H1 (cell line): ENCODE measurements at regions not wholly inside any gene's neighbourhood (a gene's known extent, or its start where the extent isn't known, plus 50 kb on each side); places are given as distances from the start of the nearest gene placed in this dataset.
A peak's percentile ranks its signal among the peaks of the same experiment; 100 is the strongest.

Source experiments
- CTCF ChIA-PET: fragments of 300-600 bp; sonication (Branson Sonifier 250); formaldehyde crosslinking; loops from one replicate; lab custom pipeline; 2021; ENCODE audit not compliant: partially characterized antibody; lab: Charles Lee
- POLR2A ChIA-PET: fragments of 300-600 bp; sonication (Branson Sonifier 250); formaldehyde crosslinking; loops from one replicate; lab custom pipeline; 2021; ENCODE audit warnings: inconsistent platforms; ENCODE audit not compliant: partially characterized antibody; lab: Charles Lee
- DNase-seq, 2 experiments: peaks; one replicate each; pipeline versions ENCODE4 v3.0.0 to v3.0.0-alpha.2; 2010 to 2022; ENCODE audit warnings: low spot score in 2 of 2, low read depth in 1 of 2, mixed read lengths in 1 of 2
- FAIRE-seq: peaks from 2 replicates; lab custom pipeline; 2011; peaks lifted over from hg19 to GRCh38; lab: Jason Lieb, UNC
- H2AFZ ChIP-seq: 2 replicates; pipeline ENCODE4 v1.8.1; 2012; ENCODE audit warnings: low read length, inconsistent platforms
- H2AK5ac ChIP-seq: 2 replicates; pipeline ENCODE4 v1.6.1; 2013; ENCODE audit warnings: low read depth, low read length
- H2BK120ac ChIP-seq: replicated peaks from 2 replicates; pipeline ENCODE3; 2013; ENCODE audit warnings: low read depth, low read length, inconsistent platforms
- H2BK12ac ChIP-seq: 2 replicates; pipeline ENCODE4 v1.6.1; 2013; ENCODE audit warnings: low read depth, low read length
- H2BK15ac ChIP-seq: 2 replicates; pipeline ENCODE4 v1.6.1; 2013; ENCODE audit warnings: low read length
- H2BK20ac ChIP-seq: 2 replicates; pipeline ENCODE4 v1.6.1; 2013; ENCODE audit warnings: low read length
- H2BK5ac ChIP-seq: 2 replicates; pipeline ENCODE4 v1.6.1; 2013; ENCODE audit warnings: low read depth, low read length
- H3K14ac ChIP-seq: 2 replicates; pipeline ENCODE4 v1.6.1; 2013; ENCODE audit warnings: inconsistent platforms; ENCODE audit not compliant: insufficient read length
- H3K18ac ChIP-seq: 2 replicates; pipeline ENCODE4 v1.6.1; 2013; ENCODE audit warnings: low read length; ENCODE audit errors: extremely low read depth
- H3K23ac ChIP-seq: 2 replicates; pipeline ENCODE4 v1.6.1; 2013; ENCODE audit warnings: inconsistent platforms; ENCODE audit not compliant: insufficient read length
- H3K23me2 ChIP-seq: 2 replicates; pipeline ENCODE4 v1.6.1; 2013; ENCODE audit warnings: low read depth, low read length
- H3K27ac ChIP-seq: 2 replicates; pipeline ENCODE4 v1.6.1; 2011; ENCODE audit warnings: low read depth, low read length, inconsistent platforms
- H3K27me3 ChIP-seq, 4 experiments: replicated peaks in 1 of 4; 1 replicate in 1 of 4; 2 replicates in 3 of 4; pipeline versions ENCODE4 v1.6.1 to v1.8.1; 2011 to 2013; ENCODE audit warnings: low read length in 3 of 4, mild to moderate bottlenecking in 3 of 4, inconsistent platforms in 2 of 4, mixed read lengths in 2 of 4, moderate library complexity in 1 of 4; ENCODE audit not compliant: control insufficient read depth in 3 of 4, insufficient read depth in 3 of 4; ENCODE audit errors: extremely low read depth in 1 of 4
- H3K36me3 ChIP-seq, 4 experiments: 2 replicates each; pipeline versions ENCODE4 v1.6.1 to v1.8.1; 2011 to 2013; ENCODE audit warnings: mild to moderate bottlenecking in 4 of 4, low read length in 3 of 4, moderate library complexity in 2 of 4, control low read depth in 1 of 4, inconsistent platforms in 1 of 4; ENCODE audit not compliant: insufficient read depth in 4 of 4, control insufficient read depth in 2 of 4
- H3K4ac ChIP-seq: replicated peaks from 2 replicates; pipeline ENCODE3; 2013; ENCODE audit warnings: low read length, low read depth, mixed read lengths, inconsistent platforms; ENCODE audit not compliant: insufficient read length
- H3K4me1 ChIP-seq, 4 experiments: replicated peaks in 1 of 4; 1 replicate in 1 of 4; 2 replicates in 3 of 4; pipeline versions ENCODE4 v1.6.1 to v1.8.1; 2011 to 2013; ENCODE audit warnings: low read length in 3 of 4, inconsistent platforms in 2 of 4, mixed read lengths in 1 of 4; ENCODE audit not compliant: insufficient read depth in 4 of 4, control insufficient read depth in 3 of 4
- H3K4me2 ChIP-seq, 2 experiments: 2 replicates each; pipeline versions ENCODE4 v1.6.1 to v1.8.1; 2011 to 2013; ENCODE audit warnings: low read depth in 2 of 2, low read length in 2 of 2, control low read depth in 1 of 2, inconsistent platforms in 1 of 2, mild to moderate bottlenecking in 1 of 2; ENCODE audit not compliant: insufficient read depth in 1 of 2
- H3K4me3 ChIP-seq, 4 experiments: fragments of 200-600, 300-600 bp in 1 of 4; sonication (generic), shearing (Covaris generic), sonication (Bioruptor Twin) in 1 of 4; 2 replicates each; pipeline versions ENCODE4 v1.5.1 to v1.8.1; 2011 to 2016; ENCODE audit warnings: low read length in 4 of 4, low read depth in 3 of 4, control low read depth in 2 of 4, inconsistent platforms in 2 of 4, mild to moderate bottlenecking in 2 of 4, mixed read lengths in 1 of 4, moderate library complexity in 1 of 4; ENCODE audit not compliant: insufficient read depth in 2 of 4; ENCODE audit errors: extremely low read depth in 1 of 4
- H3K56ac ChIP-seq: replicated peaks from 2 replicates; pipeline ENCODE3; 2013; ENCODE audit warnings: low read depth, mild to moderate bottlenecking, mixed read lengths, low read length, inconsistent platforms; ENCODE audit not compliant: insufficient read length
- H3K79me1 ChIP-seq: 2 replicates; pipeline ENCODE4 v1.6.1; 2013; ENCODE audit warnings: low read depth, low read length, control low read depth
- H3K79me2 ChIP-seq, 2 experiments: 2 replicates each; pipeline versions ENCODE4 v1.6.1 to v1.8.1; 2012 to 2013; ENCODE audit warnings: low read length in 2 of 2, mild to moderate bottlenecking in 2 of 2, inconsistent platforms in 1 of 2; ENCODE audit not compliant: insufficient read depth in 2 of 2, control insufficient read depth in 1 of 2
- H3K9ac ChIP-seq, 4 experiments: replicated peaks in 1 of 4; 1 replicate in 1 of 4; 2 replicates in 3 of 4; pipeline versions ENCODE4 v1.6.1 to v1.8.1; 2011 to 2013; ENCODE audit warnings: low read depth in 3 of 4, low read length in 3 of 4, control low read depth in 2 of 4, mild to moderate bottlenecking in 2 of 4, moderate library complexity in 2 of 4, inconsistent platforms in 1 of 4; ENCODE audit errors: extremely low read depth in 1 of 4
- H3K9me3 ChIP-seq, 2 experiments: 2 replicates each; pipeline versions ENCODE4 v1.6.1 to v1.8.1; 2012 to 2013; ENCODE audit warnings: mild to moderate bottlenecking in 2 of 2, moderate library complexity in 2 of 2, control low read depth in 1 of 2, inconsistent platforms in 1 of 2, low read depth in 1 of 2, low read length in 1 of 2, mixed read lengths in 1 of 2; ENCODE audit not compliant: insufficient read depth in 2 of 2
- H4K20me1 ChIP-seq, 2 experiments: replicated peaks in 1 of 2; 2 replicates each; pipeline versions ENCODE3 to v1.8.1; 2011 to 2013; ENCODE audit warnings: inconsistent platforms in 2 of 2, low read length in 2 of 2, mild to moderate bottlenecking in 1 of 2; ENCODE audit not compliant: insufficient read depth in 2 of 2, control insufficient read depth in 1 of 2
- H4K5ac ChIP-seq: 2 replicates; pipeline ENCODE4 v1.6.1; 2013; ENCODE audit warnings: low read length, low read depth, mixed read lengths, inconsistent platforms; ENCODE audit not compliant: insufficient read length
- H4K8ac ChIP-seq: 2 replicates; pipeline ENCODE4 v1.8.0; 2013; ENCODE audit warnings: mild to moderate bottlenecking, moderate library complexity, low read length, inconsistent platforms; ENCODE audit not compliant: insufficient read depth; ENCODE audit errors: extremely low read depth
- H4K91ac ChIP-seq: replicated peaks from 2 replicates; pipeline ENCODE3; 2013; ENCODE audit warnings: low read length, mixed read lengths, inconsistent platforms; ENCODE audit not compliant: insufficient read length
- KDM4A ChIP-seq: IDR thresholded peaks from one replicate; pipeline ENCODE4 v1.7.1; 2012; ENCODE audit warnings: low read depth, mild to moderate bottlenecking, moderate library complexity, low read length, inconsistent platforms; ENCODE audit not compliant: severe bottlenecking
- KDM5A ChIP-seq: fragments of 200-600 bp; IDR thresholded peaks from 2 replicates; pipeline ENCODE4 v1.7.1; 2012; ENCODE audit warnings: mild to moderate bottlenecking, low read length, inconsistent platforms, mixed read lengths
- SAP30 ChIP-seq: fragments of 300-600 bp; sonication (generic); IDR thresholded peaks from 2 replicates; pipeline ENCODE4 v1.7.1; 2012; ENCODE audit warnings: low read length, moderate library complexity, mild to moderate bottlenecking, inconsistent platforms; ENCODE audit not compliant: insufficient read depth, insufficient replicate concordance
- SIX5 ChIP-seq: IDR thresholded peaks from 2 replicates; pipeline ENCODE4 v1.6.1; 2011; ENCODE audit warnings: mild to moderate bottlenecking, low read depth, low read length
- SRF ChIP-seq: IDR thresholded peaks from 2 replicates; pipeline ENCODE4 v1.6.1; 2011; ENCODE audit warnings: mild to moderate bottlenecking, low read depth, low read length, moderate library complexity
- WGBS, 2 experiments: shearing (Covaris generic) in 1 of 2; methylation state at CpG; one replicate each; pipeline versions ENCODE4 v1.1.6 to v1.1.7; 2013 to 2015; ENCODE audit warnings: low lambda C conversion rate in 2 of 2, mixed read lengths in 2 of 2, inconsistent platforms in 1 of 2, low coverage in 1 of 2, missing lambda C conversion rate in 1 of 2; ENCODE audit not compliant: insufficient replicate concordance in 2 of 2, insufficient coverage in 1 of 2, insufficient read length in 1 of 2; ENCODE audit errors: extremely low coverage in 1 of 2, missing lambda C conversion rate in 1 of 2; 5-methylcytosine and 5-hydroxymethylcytosine counted together

- H3K23ac ChIP-seq: no peak overlapping the region
- DNase-seq: no peak
- peaks cover 0 to 7% (median 1%) of the 10 kb centered on the region in 4 experiments; a peak in 1 of 7 replicates for H3K4me1 ChIP-seq
- H2AFZ ChIP-seq: peak overlapping the region; percentile 49; the same call in 1 of the 2 replicates
- H3K4me2 ChIP-seq: no peak overlapping the region
- H3K27ac ChIP-seq: no peak overlapping the region
- H2BK20ac ChIP-seq: 0 out of 2 replicates have a peak overlapping the region, but pooled peaks have one; percentile 24
- peak overlapping the region; percentile 46; the same call in 1 of the 2 replicates for H2BK15ac ChIP-seq
- POLR2A ChIA-PET: interaction anchor here (1.1 kb wide), 1 partner anchor 8 kb away, joined by 3 read pairs; no protein-coding TSS in a partner anchor
- H3K56ac ChIP-seq: no peak overlapping the region
- no peaks in the 10 kb centered on the region for H3K23me2 ChIP-seq
- TF ChIP-seq KDM4A: no peak
- TF ChIP-seq SRF: no peak
- no peak for TF ChIP-seq KDM5A
- TF ChIP-seq SIX5: no peak
- no peak for TF ChIP-seq SAP30
- TF ChIP-seq, all 59 proteins: peak for 0
- no peaks in the 10 kb centered on the region for H3K79me1 ChIP-seq
- no peak overlapping the region for H2BK120ac ChIP-seq
- no peak overlapping the region for H3K14ac ChIP-seq
- FAIRE-seq: no peak
- no peak overlapping the region for H4K91ac ChIP-seq
- H3K18ac ChIP-seq: no peak overlapping the region
- no peaks in the 10 kb centered on the region for H3K9me3 ChIP-seq
- H4K20me1 ChIP-seq: no peaks in the 10 kb centered on the region
- no peaks in the 10 kb centered on the region for H3K27me3 ChIP-seq
- CTCF ChIA-PET: interaction anchor here (0.9 kb wide), 1 partner anchor 11 kb away, joined by 3 read pairs; no protein-coding TSS in a partner anchor
- H3K4me3 ChIP-seq: no peak overlapping the region
- no peak overlapping the region for H3K9ac ChIP-seq
- no peak overlapping the region for H2BK5ac ChIP-seq
- H3K36me3 ChIP-seq: no peaks in the 10 kb centered on the region
- no peak overlapping the region for H4K8ac ChIP-seq
- H2BK12ac ChIP-seq: no peak overlapping the region
- 81% methylated on average over 9 of the region's 9 CpGs; no CpG with 5 or more reads in 1 of the 2 experiments for whole genome bisulfite sequencing, 2 experiments
- no peaks in the 10 kb centered on the region for H3K79me2 ChIP-seq
- no peak overlapping the region for H4K5ac ChIP-seq
- H3K4ac ChIP-seq: no peak overlapping the region
- no peak overlapping the region for H2AK5ac ChIP-seq
Observed at GRCh38 chr12:94795520-94795919, 145.2 kb upstream of the TMCC3 start.
